ENCODE measurements at regions not wholly inside any gene's neighbourhood (a gene's known extent, or its start where the extent isn't known, plus 50 kb on each side); places are given as distances from the start of the nearest gene placed in this dataset.
"Not testable (repeated sequence)": the region's sequence is repeated elsewhere in the genome, so short reads cannot be mapped to it uniquely, and the experiment has no call there.

DNA sequence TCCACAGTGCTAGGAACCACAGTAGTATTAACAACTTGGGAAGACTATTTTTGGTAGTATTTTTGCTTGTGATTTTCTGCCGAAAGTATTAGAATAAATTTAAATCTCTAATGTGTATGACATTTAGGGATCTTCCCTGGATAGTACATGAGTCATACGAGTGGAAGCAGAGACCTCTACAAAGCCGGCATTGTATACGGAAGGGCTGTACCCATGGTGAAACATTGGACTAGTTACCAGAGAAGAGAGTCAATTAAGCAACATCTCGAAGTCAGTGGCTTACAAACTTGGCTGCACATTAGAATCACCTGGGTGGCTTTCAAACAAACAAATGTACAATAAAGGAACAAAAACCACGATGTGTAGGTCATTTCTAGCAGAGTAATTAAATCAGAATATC lies 1131.7 kb upstream of the LRRTM1 start:
- peak; percentile 14 for DNase-seq (ENCODE audit: low spot score)

- peak; percentile 30 for DNase-seq (ENCODE audit: low spot score)
Observed at GRCh38 chr2:81412681-81413080, 1108.1 kb upstream of the LRRTM1 start.

- no peak for DNase-seq (ENCODE audit: low spot score)
Observed at GRCh38 chr2:81403508-81403907, 1099.0 kb upstream of the LRRTM1 start.

- no peak for DNase-seq (ENCODE audit: low spot score)
Observed at GRCh38 chr2:81396417-81397019, 1092.0 kb upstream of the LRRTM1 start.

GRCh38 chr2:81395746-81396145 lies 1091.2 kb upstream of the LRRTM1 start:
- DNase-seq (ENCODE audit: low spot score): no peak

GRCh38 chr2:81389203-81389602 lies 1084.7 kb upstream of the LRRTM1 start:
- peak; percentile 29 for DNase-seq (ENCODE audit: low spot score)

- no peak for DNase-seq (ENCODE audit: low spot score)
Observed at GRCh38 chr2:81363800-81364199, 1059.2 kb upstream of the LRRTM1 start.

GRCh38 chr2:81362468-81362867 lies 1057.9 kb upstream of the LRRTM1 start:
- not testable (repeated sequence) for DNase-seq (ENCODE audit: low spot score)

DNA sequence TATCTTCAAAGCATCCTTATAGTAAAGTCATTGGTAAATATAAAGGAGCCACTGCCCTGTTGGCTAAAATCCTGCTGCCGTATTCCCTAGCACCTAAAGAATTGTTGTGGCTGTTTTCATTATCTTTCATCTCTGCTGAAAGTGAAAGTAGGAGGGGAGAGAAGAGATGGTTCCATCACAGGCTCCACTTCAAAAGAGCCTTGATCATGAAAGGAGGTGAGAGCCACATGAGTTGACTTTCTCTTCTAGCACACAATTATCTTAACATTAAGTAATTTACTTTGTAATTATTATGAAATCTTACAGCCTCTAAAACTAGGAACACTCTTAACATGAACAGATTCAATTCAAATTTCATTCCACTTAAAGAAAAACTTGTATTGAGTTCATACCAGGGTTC lies 1050.9 kb upstream of the LRRTM1 start:
- no peak for DNase-seq (ENCODE audit: low spot score)

- no peak for DNase-seq (ENCODE audit: low spot score)
Observed at GRCh38 chr2:81334046-81334445, 1029.5 kb upstream of the LRRTM1 start.

DNA sequence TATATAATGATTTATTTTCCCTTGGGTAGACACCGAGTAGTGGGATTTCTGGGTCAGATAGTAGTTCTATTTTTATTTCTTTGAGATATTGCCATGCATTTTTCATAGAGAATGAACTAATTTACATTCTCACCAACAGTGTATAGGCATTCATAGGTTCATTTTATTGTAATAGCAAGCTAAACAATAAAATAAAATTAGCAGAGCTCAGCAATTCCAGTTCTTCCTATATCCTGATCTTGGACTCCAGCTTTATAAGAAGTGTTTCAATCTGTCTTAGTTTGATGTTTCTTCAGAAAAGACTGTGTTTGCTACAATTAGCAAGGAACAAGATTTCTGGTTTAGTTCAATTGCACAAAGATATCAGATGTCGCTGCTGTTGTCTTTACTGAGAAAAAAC lies 1024.4 kb upstream of the LRRTM1 start:
- no peak for DNase-seq (ENCODE audit: low spot score)

- DNase-seq (ENCODE audit: low spot score): no peak
Observed at GRCh38 chr2:81327911-81328310, 1023.4 kb upstream of the LRRTM1 start.

DNA sequence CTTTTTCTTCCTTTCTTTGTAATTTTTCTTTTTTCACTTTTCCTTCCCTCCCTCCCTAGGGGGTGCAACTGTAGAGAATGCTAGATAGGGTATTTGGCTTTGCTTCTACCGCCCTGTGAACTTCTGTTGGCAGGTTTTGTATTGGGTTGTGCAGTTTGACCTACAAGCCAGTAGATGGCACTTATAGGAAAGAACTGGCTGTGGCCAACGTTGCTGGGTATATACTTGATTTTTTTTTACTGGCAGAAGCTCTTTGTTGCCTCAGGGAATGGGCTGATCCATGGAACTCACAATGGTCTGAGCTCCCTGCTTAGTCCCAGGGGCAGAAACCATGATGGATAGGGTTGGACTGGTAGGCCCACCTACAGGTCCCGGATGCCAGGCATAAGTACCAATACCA lies 1019.5 kb upstream of the LRRTM1 start:
- DNase-seq (ENCODE audit: low spot score): peak; percentile 37

GRCh38 chr2:81304154-81304830 lies 999.7 kb upstream of the LRRTM1 start:
- peak; percentile 88 for DNase-seq (ENCODE audit: low spot score)

GRCh38 chr2:81303321-81303720 lies 998.8 kb upstream of the LRRTM1 start:
- DNase-seq (ENCODE audit: low spot score): no peak

GRCh38 chr2:81299841-81300240 lies 995.3 kb upstream of the LRRTM1 start:
- no peak for DNase-seq (ENCODE audit: low spot score)

DNA sequence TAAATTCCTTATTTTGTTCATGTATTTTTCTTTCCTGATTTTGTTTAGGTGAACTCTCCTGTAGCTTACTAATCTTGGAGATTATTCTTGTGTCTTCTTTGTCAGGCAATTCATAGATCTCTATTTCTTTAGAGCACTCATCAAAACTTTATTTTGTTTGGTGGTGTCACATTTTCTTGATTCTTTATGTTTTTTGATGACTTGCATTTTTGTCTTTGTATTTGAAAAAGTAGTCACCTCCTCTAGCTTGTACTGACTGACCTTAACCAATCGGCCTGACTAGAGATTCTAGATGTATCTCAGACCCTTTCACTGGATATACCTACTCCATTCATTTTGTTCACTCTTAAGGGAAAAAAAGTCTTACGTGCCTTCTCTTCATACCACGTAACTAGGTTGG lies 986.3 kb upstream of the LRRTM1 start:
- no peak for DNase-seq (ENCODE audit: low spot score)

GRCh38 chr2:81283081-81283480 lies 978.5 kb upstream of the LRRTM1 start:
- peak; percentile 43 for DNase-seq (ENCODE audit: low spot score)

DNA sequence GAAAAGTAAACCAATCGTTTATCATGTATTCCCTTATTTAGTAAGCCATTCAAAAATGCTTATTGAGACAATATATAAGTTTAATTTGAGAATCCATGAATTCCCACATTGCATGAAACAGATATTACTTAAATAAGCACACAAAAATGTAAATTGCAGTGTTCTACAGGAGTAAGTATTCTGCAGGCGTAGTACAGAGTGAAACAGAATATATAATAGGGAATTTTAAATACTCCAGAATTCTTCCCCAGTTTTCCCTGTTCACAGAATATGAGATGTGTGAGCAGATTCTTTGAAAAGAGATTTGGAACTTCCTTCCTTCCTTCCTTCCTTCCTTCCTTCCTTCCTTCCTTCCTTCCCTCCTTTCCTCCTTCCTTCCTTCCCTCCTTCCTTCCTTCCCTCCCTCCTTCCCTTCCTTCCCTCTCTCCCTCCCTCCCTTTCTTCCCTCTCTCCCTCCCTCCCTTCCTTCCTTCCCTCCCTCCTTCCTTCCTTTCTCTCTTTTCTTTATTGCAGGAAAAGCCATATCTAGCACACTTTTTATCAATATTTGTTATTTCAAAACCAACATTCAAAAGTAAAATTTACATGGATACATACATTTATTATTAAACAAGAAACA lies 977.7 kb upstream of the LRRTM1 start:
- DNase-seq (ENCODE audit: low spot score): no peak

DNA sequence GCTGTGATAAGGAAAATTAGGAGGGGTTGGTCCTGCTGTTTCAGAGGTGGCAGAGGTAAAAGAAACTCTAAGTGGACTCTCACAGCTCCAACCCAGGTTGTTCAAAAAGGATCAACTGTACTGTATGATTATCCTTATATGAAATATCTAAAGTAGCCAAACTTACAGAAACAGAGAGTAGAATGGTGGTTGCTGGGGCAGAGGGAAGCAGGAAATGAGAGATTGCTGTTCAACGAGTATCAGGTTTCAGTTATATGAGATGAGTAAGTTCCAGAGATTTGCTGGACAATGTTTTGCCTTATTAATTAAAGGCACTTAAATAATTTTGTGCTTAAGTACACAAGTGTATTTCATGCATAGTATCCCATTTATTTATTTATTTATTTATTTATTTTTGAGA lies 972.0 kb upstream of the LRRTM1 start:
- no peak for DNase-seq (ENCODE audit: low spot score)

DNA sequence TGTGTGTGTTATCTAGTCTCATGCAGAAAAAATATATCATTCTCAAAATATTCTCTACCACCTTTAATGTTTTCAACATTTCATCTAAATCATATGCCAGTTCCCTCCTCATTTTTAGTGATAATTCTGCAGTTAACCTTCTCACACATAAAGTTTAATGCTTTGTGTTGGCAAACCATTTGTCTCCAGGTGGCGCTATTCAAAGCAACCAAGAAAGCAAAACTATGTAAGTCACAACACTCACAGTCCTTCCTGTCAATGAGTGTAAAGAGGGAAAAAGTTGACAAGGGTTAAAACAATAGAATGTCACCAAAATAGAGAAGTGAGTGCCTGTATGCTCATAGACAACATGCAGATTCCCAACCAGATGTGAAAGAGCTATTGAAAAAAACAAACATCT lies 961.6 kb upstream of the LRRTM1 start:
- DNase-seq (ENCODE audit: low spot score): peak; percentile 71

DNA sequence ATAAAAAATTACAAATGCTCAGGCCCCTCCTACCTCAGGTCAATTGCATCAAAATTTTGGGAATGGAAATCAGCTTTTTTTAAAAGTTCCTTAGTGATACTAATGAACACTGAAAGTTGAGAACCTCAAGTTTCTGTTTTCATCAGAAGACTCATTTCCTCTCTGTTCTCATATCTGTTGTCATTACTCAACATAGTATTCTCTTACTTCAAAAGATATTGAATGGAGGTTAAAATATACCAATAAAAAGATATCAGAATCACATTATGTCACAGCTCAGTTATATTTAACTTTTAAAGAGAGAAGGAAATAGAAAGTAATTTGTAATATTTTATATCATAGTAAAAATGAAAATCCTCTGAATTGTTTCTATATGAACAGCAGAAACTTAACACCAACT lies 959.4 kb upstream of the LRRTM1 start:
- DNase-seq (ENCODE audit: low spot score): no peak

GRCh38 chr2:81260320-81260719 lies 955.8 kb upstream of the LRRTM1 start:
- DNase-seq (ENCODE audit: low spot score): peak; percentile 85
